ENCODE measurements at regions not wholly inside any gene's neighbourhood (a gene's known extent, or its start where the extent isn't known, plus 50 kb on each side); places are given as distances from the start of the nearest gene placed in this dataset.

GRCh38 chr2:129492548-129492947, 486.9 kb upstream of the RAB6C start:
- ATAC-seq (ENCODE audit: poor library complexity) (no peak), DNase-seq (no peak)
- intact Hi-C loops (cut with DNase I, micrococcal nuclease): no loop called here
- ChIA-PET POLR2A (no interaction called here), CTCF (no interaction called here)
- Histone ChIP-seq H3K4me3 (ENCODE audit: low read length) (no peak overlapping the region), H3K36me3 (ENCODE audit: insufficient read depth, low read length) (no peaks in the 10 kb centered on the region), H3K4me1 (ENCODE audit: insufficient read depth, low read length) (no peaks in the 10 kb centered on the region), H3K27me3 (ENCODE audit: control insufficient read depth in 1 of 2, insufficient read depth in 2 of 2, low read length in 2 of 2) (no peaks in the 10 kb centered on the region), H3K9me3 (ENCODE audit: control insufficient read depth in 1 of 2, insufficient read depth in 1 of 2, low read length in 2 of 2) (peaks cover 0 to 14% of the 10 kb centered on the region in 2 experiments), H3K27ac (ENCODE audit: low read depth in 1 of 2, low read length in 2 of 2) (no peak overlapping the region)
- H3K4me1 Mint-ChIP-seq (ENCODE audit: low read depth): no peaks in the 10 kb centered on the region
- peaks cover 3% of the 10 kb centered on the region for H3K9me3 Mint-ChIP-seq
- no peak overlapping the region for H3K27ac Mint-ChIP-seq
- H3K27me3 Mint-ChIP-seq: peaks cover 4% of the 10 kb centered on the region
- no peak for TF ChIP-seq CTCF (IDR thresholded peaks at IDR 0.05)
- H3K36me3 Mint-ChIP-seq (ENCODE audit: low read depth): no peaks in the 10 kb centered on the region
- no peak overlapping the region for H3K4me3 Mint-ChIP-seq

- no peak for DNase-seq
- no peak for TF ChIP-seq CTCF (IDR thresholded peaks at IDR 0.05)
- ATAC-seq (ENCODE audit: poor library complexity): no peak
- H3K27me3 ChIP-seq (ENCODE audit: control insufficient read depth in 1 of 2, insufficient read depth in 2 of 2, low read length in 2 of 2): no peaks in the 10 kb centered on the region
- no peaks in the 10 kb centered on the region for H3K4me1 Mint-ChIP-seq (ENCODE audit: low read depth)
- H3K4me3 ChIP-seq (ENCODE audit: low read length): no peak overlapping the region
- CTCF ChIA-PET: no interaction called here
- peaks cover 3% of the 10 kb centered on the region for H3K27me3 Mint-ChIP-seq
- H3K4me3 Mint-ChIP-seq: no peak overlapping the region
- H3K4me1 ChIP-seq (ENCODE audit: insufficient read depth, low read length): no peaks in the 10 kb centered on the region
- H3K27ac ChIP-seq (ENCODE audit: low read depth in 1 of 2, low read length in 2 of 2): no peak overlapping the region
- H3K9me3 Mint-ChIP-seq: peaks cover 4% of the 10 kb centered on the region
- intact Hi-C loops (cut with DNase I, micrococcal nuclease): no loop called here
- POLR2A ChIA-PET: no interaction called here
- H3K9me3 ChIP-seq (ENCODE audit: control insufficient read depth in 1 of 2, insufficient read depth in 1 of 2, low read length in 2 of 2): peaks cover 0 to 7% of the 10 kb centered on the region in 2 experiments
- no peaks in the 10 kb centered on the region for H3K36me3 ChIP-seq (ENCODE audit: insufficient read depth, low read length)
- H3K36me3 Mint-ChIP-seq (ENCODE audit: low read depth): no peaks in the 10 kb centered on the region
- H3K27ac Mint-ChIP-seq: no peak overlapping the region
Measured at GRCh38 chr2:129499747-129500146, 479.7 kb upstream of the RAB6C start.

- Histone ChIP-seq H3K4me1 (ENCODE audit: insufficient read depth, low read length) (no peaks in the 10 kb centered on the region), H3K27ac (ENCODE audit: low read depth in 1 of 2, low read length in 2 of 2) (no peak overlapping the region), H3K27me3 (ENCODE audit: control insufficient read depth in 1 of 2, insufficient read depth in 2 of 2, low read length in 2 of 2) (no peaks in the 10 kb centered on the region), H3K36me3 (ENCODE audit: insufficient read depth, low read length) (no peaks in the 10 kb centered on the region), H3K4me3 (ENCODE audit: low read length) (no peak overlapping the region), H3K9me3 (ENCODE audit: control insufficient read depth in 1 of 2, insufficient read depth in 1 of 2, low read length in 2 of 2) (peaks cover 0 to 7% of the 10 kb centered on the region in 2 experiments)
- ATAC-seq (ENCODE audit: poor library complexity): no peak
- TF ChIP-seq CTCF (IDR thresholded peaks at IDR 0.05): no peak
- H3K27ac Mint-ChIP-seq: no peak overlapping the region
- no peak for DNase-seq
- no peaks in the 10 kb centered on the region for H3K36me3 Mint-ChIP-seq (ENCODE audit: low read depth)
- H3K9me3 Mint-ChIP-seq: peaks cover 4% of the 10 kb centered on the region
- ChIA-PET CTCF (no interaction called here), POLR2A (no interaction called here)
- no peaks in the 10 kb centered on the region for H3K4me1 Mint-ChIP-seq (ENCODE audit: low read depth)
- H3K4me3 Mint-ChIP-seq: no peak overlapping the region
- peaks cover 3% of the 10 kb centered on the region for H3K27me3 Mint-ChIP-seq
- intact Hi-C loops (cut with DNase I, micrococcal nuclease): no loop called here
Measured at GRCh38 chr2:129502781-129503180, 476.7 kb upstream of the RAB6C start.

All from CD4-positive, alpha-beta T cell (primary cell).